ENCODE measurements at regions not wholly inside any gene's neighbourhood (a gene's known extent, or its start where the extent isn't known, plus 50 kb on each side); places are given as distances from the start of the nearest gene placed in this dataset.

DNA sequence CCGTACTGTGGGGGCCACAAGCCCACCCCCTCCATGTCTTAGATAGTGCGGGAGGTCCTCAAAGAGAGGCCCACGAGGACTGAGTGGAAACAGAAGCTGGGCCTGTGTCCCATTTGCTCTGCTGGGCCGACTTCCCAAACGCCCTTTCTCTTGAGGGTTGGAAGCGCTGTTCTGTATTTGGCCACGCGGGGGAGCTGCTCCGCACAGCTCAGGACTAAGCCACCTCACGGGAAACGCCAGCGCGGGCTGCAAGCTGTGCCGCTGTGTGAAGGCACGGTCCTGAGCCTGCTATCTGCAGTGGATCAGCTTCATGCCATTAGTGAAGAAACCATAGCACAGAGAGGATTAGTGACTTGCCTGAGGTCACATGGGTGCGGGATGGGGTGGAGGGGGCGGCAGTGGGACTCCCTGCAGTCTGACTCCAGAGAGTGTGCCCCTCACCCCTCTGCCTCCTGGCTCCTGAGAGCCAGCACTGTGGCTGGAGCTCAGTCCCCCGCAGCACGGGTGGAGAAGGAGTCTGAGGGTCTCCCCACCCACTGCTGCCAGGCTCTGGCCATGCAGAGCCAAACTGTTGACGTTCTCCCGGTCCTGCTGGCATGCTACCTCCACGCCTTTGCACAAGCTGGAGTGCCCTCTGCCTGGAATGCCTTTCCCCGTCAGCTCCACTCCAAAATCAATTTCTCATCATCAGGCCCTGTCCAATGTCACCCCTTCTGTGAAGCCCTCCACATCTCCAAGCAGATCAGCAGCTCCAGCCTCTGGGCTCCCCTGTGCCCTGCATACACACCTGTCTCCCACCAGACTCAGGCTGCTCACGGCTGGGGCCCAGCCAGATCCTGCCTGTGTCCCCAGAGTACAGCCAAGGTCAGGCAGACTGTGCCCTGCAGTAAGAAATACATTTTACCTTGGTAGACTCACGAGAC is 51.5 kb upstream of the LRRC32 start:
- DNase-seq, result peak; percentile 74

DNA sequence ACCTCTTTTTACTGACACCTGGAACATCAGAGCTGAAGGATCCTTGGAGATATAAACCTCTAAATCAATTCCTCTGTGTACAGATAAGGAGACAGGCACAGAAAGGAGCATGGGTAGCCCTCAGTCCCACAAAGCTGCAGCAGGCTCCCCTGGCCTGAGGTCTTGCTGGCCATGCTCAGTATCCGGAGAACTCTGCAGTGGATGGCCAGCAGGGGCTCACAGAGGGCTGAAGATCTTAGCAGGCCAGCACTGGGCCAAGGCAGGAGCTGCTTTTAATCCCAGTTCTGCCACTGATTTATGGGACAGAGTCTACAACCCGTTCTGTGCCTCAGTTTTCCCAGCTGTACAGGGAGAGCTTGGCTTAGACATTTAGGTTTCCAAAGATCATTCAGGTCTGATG is 52.6 kb upstream of the LRRC32 start:
- DNase-seq, result no peak

DNA sequence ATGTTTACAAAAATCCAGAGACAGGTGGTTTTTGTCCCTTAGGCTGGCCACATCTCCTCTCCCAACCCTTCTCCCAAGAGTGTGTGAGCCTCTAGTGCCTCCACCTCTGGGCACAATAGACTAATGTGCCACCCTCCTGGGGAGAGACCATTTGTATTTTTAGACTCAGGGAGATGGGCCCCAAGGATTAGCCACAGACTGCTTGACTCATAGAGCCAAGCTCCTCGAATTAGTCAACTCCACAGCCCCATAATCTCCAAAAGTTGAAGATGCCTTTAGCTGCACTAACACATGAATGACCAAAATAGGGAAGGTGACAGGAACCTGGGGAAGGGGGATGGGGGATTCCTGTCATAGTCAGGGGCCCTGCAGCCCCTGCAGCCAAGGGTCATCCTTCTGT is 53.0 kb upstream of the LRRC32 start:
- no peak for DNase-seq

DNA sequence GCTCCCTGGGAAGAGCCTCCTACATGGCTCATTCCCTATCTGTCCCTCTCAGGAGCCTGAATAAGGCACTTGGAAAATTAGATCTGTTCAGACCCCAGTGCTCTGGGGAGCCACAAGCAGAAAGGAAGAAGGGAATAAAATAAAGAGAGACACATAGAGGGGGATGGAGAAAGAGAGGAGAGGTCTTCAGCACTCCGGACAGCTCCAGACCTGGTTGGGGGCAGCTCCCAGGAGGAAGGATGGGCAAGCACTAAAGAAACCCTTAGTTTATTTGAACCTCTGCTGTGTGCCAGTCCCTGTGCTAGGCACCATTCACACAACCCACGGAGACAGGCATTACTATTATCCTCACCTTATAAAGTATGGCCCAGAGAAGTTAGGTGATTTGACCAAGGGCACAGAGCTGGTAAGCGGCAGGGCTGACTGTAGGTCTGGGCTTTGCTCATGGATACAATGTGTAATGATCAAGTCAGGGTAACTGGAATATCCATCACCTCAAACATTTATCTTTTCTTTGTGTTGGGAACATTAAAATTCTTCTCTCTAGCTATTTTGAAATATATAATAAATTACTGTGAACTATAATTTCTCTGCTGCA is 53.7 kb upstream of the LRRC32 start:
- DNase-seq, result no peak

DNA sequence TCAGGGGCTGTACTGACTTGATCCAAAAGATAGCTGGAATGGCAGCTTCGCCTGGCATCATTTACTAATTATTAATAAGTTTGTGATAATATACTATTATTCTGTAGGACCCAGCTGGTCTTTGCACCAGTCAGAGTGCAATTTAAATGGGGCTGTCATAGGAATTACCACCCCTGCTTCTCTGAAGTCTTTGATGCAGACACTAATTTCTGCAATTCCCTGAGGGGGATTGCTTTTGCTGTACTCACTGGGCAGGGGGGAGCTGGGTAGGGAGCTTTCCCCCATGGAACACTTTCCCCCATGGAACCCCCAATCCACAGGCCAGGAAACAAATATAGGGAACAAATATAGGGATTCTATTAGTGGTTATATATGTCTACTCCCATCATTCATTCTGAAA is 54.9 kb upstream of the TSKU start:
- DNase-seq, result no peak

DNA sequence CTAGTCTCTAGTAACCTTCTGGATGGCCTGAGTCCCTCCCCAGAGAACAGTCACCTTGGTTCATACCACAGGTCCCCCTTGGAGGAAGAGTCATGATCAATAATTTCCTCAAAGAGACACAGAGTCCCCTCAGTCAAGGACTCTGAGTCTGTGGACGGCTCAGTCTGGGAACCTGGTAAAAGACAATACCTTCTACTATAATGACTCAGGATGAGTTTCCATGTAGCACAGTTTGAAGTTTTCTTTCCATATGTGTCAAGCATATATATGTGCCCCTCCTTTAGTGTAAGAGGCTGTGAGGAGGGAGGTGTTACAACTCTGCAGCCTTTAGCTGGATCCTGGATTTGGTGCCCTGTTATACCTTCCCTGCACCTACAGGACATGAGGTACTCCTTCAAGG is 54.4 kb upstream of the TSKU start:
- DNase-seq, result no peak

DNA sequence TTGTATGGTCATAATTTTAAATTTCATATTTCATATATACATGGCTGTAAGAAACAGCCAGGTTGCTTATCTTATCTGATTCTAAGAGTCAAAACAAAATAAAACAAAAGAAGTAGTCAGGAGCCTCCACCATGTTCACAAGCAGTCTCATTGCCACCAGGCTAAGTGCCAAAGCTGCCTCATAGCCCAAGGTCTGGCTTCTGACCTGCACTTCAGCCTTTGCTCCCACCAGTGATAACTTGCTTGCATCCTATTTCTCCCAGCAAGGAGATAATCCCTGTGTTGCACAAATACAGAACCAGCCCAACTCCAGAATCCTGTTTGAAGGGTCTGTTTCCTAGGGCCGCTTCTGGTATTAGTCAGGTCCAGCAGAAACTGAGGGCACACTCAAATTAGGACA is 53.9 kb upstream of the TSKU start:
- no peak for DNase-seq

DNA sequence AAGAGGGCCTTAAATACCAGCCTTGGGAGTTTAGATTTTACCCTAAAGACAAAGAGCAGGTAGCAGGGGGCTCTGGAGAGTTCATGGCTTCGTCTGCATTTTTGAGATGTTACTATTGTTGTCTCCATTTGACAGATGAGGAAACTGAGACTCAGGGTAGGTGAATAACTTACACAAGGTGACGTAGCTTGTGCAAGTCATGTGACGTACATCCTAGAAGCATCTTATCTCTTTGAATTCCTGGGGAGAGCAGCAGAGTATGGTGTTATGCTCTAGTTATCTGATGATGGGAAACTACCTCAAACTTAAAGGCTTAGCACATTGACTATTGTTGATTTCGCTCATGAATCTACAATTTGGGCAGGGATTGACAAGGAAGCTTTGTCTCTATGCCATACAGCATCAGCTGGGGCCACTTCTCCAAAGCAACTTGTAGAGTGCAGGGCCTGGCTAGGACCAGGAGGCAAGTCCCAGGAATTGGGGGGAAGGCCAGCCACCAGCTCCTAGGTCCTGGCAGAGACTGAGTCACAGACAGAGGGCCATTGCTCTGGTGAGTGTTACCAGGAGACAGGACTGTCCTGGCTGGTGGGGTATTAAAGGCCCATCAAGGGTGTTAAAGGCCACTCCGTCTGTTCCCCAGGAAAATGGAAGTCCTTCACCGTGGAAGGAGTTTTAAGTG is 52.1 kb upstream of the TSKU start:
- DNase-seq, result no peak

DNA sequence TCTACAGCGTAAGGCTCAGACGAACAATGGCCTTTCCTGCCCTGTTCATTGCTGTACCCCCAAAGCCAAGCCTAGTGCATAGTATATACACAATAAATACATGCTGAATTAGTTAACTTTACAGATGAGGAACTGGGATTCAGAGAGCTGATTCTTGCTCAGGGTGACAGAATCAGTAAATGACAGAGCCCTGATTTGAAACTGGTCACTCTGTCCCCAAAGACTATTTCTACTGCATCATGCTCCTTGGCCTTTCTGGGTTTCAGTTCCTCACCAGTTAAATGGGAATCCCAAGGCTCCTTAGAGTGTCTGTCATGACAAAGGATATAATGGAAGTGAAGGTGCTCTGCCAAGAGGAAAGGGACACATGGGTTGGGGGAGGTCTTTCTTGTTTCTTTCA is 50.5 kb upstream of the TSKU start:
- DNase-seq, result no peak

Measured in activated CD8-positive, alpha-beta memory T cell treated with anti-CD3 and anti-CD28 coated beads, Interleukin-2, amount 50 U/mL, for 4 hours (primary cell).